ENCODE measurements at regions not wholly inside any gene's neighbourhood (a gene's known extent, or its start where the extent isn't known, plus 50 kb on each side); places are given as distances from the start of the nearest gene placed in this dataset.

GRCh38 chr5:123264394-123264793, 158.8 kb downstream of the CEP120 start:
- TF ChIP-seq SPI1 (IDR thresholded peaks at IDR 0.05; ENCODE audit: borderline replicate concordance, low read depth) (no peak), GABPA (IDR thresholded peaks at IDR 0.05; ENCODE audit: low read depth) (no peak), POLR2AphosphoS5 (IDR thresholded peaks at IDR 0.05; ENCODE audit: low read depth) (no peak), CTCF (IDR thresholded peaks at IDR 0.05; ENCODE audit: insufficient read depth, low read length) (no peak), REST (IDR thresholded peaks at IDR 0.05; ENCODE audit: insufficient replicate concordance, low read depth) (no peak)
- DNase-seq (ENCODE audit: low read depth in 1 of 2, low spot score in 1 of 2) = no peak
- no peak overlapping the region for H3K27ac ChIP-seq (replicated peaks)
- H3K27me3 ChIP-seq (ENCODE audit: insufficient read depth, poor library complexity, severe bottlenecking) = no peaks in the 10 kb centered on the region
- H3K4me3 ChIP-seq (replicated peaks; ENCODE audit: insufficient read depth, low read length) = no peak overlapping the region

GRCh38 chr5:123263859-123264258, 159.3 kb downstream of the CEP120 start:
- no peaks in the 10 kb centered on the region for H3K27me3 ChIP-seq (ENCODE audit: insufficient read depth, poor library complexity, severe bottlenecking)
- no peak for DNase-seq (ENCODE audit: low read depth in 1 of 2, low spot score in 1 of 2)
- no peak overlapping the region for H3K27ac ChIP-seq (replicated peaks)
- TF ChIP-seq SPI1 (IDR thresholded peaks at IDR 0.05; ENCODE audit: borderline replicate concordance, low read depth) = no peak
- no peak overlapping the region for H3K4me3 ChIP-seq (replicated peaks; ENCODE audit: insufficient read depth, low read length)

GRCh38 chr5:123262216-123262823, 160.9 kb downstream of the CEP120 start:
- no peak for DNase-seq (ENCODE audit: low read depth in 1 of 2, low spot score in 1 of 2)
- Histone ChIP-seq H3K27ac (replicated peaks) (no peak overlapping the region), H3K27me3 (ENCODE audit: insufficient read depth, poor library complexity, severe bottlenecking) (no peaks in the 10 kb centered on the region), H3K4me3 (replicated peaks; ENCODE audit: insufficient read depth, low read length) (no peak overlapping the region)
- TF ChIP-seq REST (IDR thresholded peaks at IDR 0.05; ENCODE audit: insufficient replicate concordance, low read depth) (no peak), CTCF (IDR thresholded peaks at IDR 0.05; ENCODE audit: insufficient read depth, low read length) (no peak), GABPA (IDR thresholded peaks at IDR 0.05; ENCODE audit: low read depth) (no peak), SPI1 (IDR thresholded peaks at IDR 0.05; ENCODE audit: borderline replicate concordance, low read depth) (no peak), POLR2AphosphoS5 (IDR thresholded peaks at IDR 0.05; ENCODE audit: low read depth) (no peak)

GRCh38 chr5:123261752-123262151, 161.5 kb downstream of the CEP120 start:
- DNase-seq (ENCODE audit: low read depth in 1 of 2, low spot score in 1 of 2) = no peak
- H3K27me3 ChIP-seq (ENCODE audit: insufficient read depth, poor library complexity, severe bottlenecking) = no peaks in the 10 kb centered on the region
- H3K27ac ChIP-seq (replicated peaks) = no peak overlapping the region
- H3K4me3 ChIP-seq (replicated peaks; ENCODE audit: insufficient read depth, low read length) = no peak overlapping the region
- TF ChIP-seq GABPA (IDR thresholded peaks at IDR 0.05; ENCODE audit: low read depth) (no peak), SPI1 (IDR thresholded peaks at IDR 0.05; ENCODE audit: borderline replicate concordance, low read depth) (no peak), CTCF (IDR thresholded peaks at IDR 0.05; ENCODE audit: insufficient read depth, low read length) (no peak), REST (IDR thresholded peaks at IDR 0.05; ENCODE audit: insufficient replicate concordance, low read depth) (no peak), POLR2AphosphoS5 (IDR thresholded peaks at IDR 0.05; ENCODE audit: low read depth) (no peak)

Data from HL-60 (cell line).